ENCODE measurements at regions not wholly inside any gene's neighbourhood (a gene's known extent, or its start where the extent isn't known, plus 50 kb on each side); places are given as distances from the start of the nearest gene placed in this dataset.

DNA sequence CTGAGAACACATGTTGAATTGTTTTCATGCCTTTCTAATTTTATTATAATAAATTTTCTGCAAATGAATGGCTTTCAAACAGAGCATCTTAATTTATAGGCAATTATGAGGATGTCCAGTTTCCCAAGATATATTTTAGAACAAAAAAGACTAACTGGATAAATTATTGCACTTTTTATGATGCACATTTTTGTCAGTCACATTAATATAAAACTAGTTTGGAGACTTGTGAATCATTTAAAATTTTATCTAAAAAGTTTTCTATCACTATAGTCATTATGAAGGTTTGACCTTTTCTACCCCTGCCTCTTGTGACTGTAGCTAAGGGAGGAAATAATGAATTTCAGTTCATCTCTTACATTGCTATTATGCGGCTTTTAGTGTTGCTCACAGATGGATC is 393.8 kb downstream of the TAF11L14 start:
- TF ChIP-seq, protein P1, sequence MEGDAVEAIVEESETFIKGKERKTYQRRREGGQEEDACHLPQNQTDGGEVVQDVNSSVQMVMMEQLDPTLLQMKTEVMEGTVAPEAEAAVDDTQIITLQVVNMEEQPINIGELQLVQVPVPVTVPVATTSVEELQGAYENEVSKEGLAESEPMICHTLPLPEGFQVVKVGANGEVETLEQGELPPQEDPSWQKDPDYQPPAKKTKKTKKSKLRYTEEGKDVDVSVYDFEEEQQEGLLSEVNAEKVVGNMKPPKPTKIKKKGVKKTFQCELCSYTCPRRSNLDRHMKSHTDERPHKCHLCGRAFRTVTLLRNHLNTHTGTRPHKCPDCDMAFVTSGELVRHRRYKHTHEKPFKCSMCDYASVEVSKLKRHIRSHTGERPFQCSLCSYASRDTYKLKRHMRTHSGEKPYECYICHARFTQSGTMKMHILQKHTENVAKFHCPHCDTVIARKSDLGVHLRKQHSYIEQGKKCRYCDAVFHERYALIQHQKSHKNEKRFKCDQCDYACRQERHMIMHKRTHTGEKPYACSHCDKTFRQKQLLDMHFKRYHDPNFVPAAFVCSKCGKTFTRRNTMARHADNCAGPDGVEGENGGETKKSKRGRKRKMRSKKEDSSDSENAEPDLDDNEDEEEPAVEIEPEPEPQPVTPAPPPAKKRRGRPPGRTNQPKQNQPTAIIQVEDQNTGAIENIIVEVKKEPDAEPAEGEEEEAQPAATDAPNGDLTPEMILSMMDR (optimal IDR thresholded peaks at IDR 0.05 in 1 of 3, IDR thresholded peaks at IDR 0.05 in 1 of 3, conservative IDR thresholded peaks at IDR 0.05 in 1 of 3; ENCODE audit: extremely low read depth in 1 of 3, insufficient read depth in 2 of 3, low read length in 3 of 3): no peak
- TF ChIP-seq EZH2 (IDR thresholded peaks at IDR 0.05; ENCODE audit: low read length): no peak
